Thoracic aorta (tissue), 2 donors: ENCODE measurements at regions not wholly inside any gene's neighbourhood (a gene's known extent, or its start where the extent isn't known, plus 50 kb on each side); places are given as distances from the start of the nearest gene placed in this dataset.
"Not testable (repeated sequence)": the region's sequence is repeated elsewhere in the genome, so short reads cannot be mapped to it uniquely, and the experiment has no call there.

Source experiments
- ATAC-seq: fragments of 150-250 bp; one replicate; pipeline ENCODE4 v1.8.0; 2017; ENCODE audit warnings: low read depth; ENCODE audit not compliant: insufficient number of reproducible peaks, low FRiP score
- DNase-seq: peaks from one replicate; pipeline ENCODE4 v3.0.0-alpha.2; 2020; ENCODE audit warnings: low spot score
- H3K27ac ChIP-seq, 2 donors: fragments of 200-600 bp; sonication (generic); 1 replicate in 1 of 2; 2 replicates in 1 of 2; pipeline ENCODE4 v1.5.1; 2016; ENCODE audit warnings: mild to moderate bottlenecking in 2 of 2, moderate library complexity in 2 of 2
- H3K27me3 ChIP-seq: fragments of 200-600 bp; sonication (generic); replicated peaks from 2 replicates; pipeline ENCODE4 v1.6.0; 2016; ENCODE audit warnings: mild to moderate bottlenecking; ENCODE audit not compliant: insufficient read depth
- H3K36me3 ChIP-seq: fragments of 200-600 bp; sonication (generic); one replicate; pipeline ENCODE4 v1.5.1; 2016
- H3K4me1 ChIP-seq, 2 donors: fragments of 200-600 bp; sonication (generic); 1 replicate in 1 of 2; 2 replicates in 1 of 2; pipeline versions ENCODE4 v1.5.1 to v1.6.0; 2016; ENCODE audit warnings: low read depth in 2 of 2, mild to moderate bottlenecking in 1 of 2; ENCODE audit not compliant: control insufficient read depth in 1 of 2
- H3K4me3 ChIP-seq: fragments of 200-600 bp; sonication (generic); 2 replicates; pipeline ENCODE4 v1.5.1; 2016; ENCODE audit warnings: mild to moderate bottlenecking
- H3K9me3 ChIP-seq: fragments of 200-600 bp; sonication (generic); 2 replicates; pipeline ENCODE4 v1.5.1; 2016
- CTCF ChIP-seq: fragments of 200-600 bp; sonication (generic); IDR thresholded peaks from one replicate; pipeline ENCODE4 v1.5.1; 2019; ENCODE audit warnings: antibody characterized with exemption

- Histone ChIP-seq H3K4me1 (no peaks in the 10 kb centered on the region), H3K27me3 (no peaks in the 10 kb centered on the region), H3K36me3 (no peaks in the 10 kb centered on the region), H3K4me3 (no peak overlapping the region), H3K9me3 (no peaks in the 10 kb centered on the region), H3K27ac (no peak overlapping the region)
- no peak for TF ChIP-seq CTCF
- DNase-seq, result no peak
- no peak for ATAC-seq
Observed at GRCh38 chr14:86124328-86124727, 594.4 kb downstream of the FLRT2 start.

- Histone ChIP-seq H3K27me3 (no peaks in the 10 kb centered on the region), H3K36me3 (no peaks in the 10 kb centered on the region), H3K27ac (no peak overlapping the region), H3K4me1 (no peaks in the 10 kb centered on the region), H3K4me3 (no peak overlapping the region), H3K9me3 (no peaks in the 10 kb centered on the region)
- no peak for DNase-seq
- no peak for ATAC-seq
- TF ChIP-seq CTCF, result no peak
Observed at GRCh38 chr14:86115972-86116371, 586.0 kb downstream of the FLRT2 start.

GRCh38 chr14:86110871-86111270 is 580.9 kb downstream of the FLRT2 start:
- H3K27ac ChIP-seq, ATAC-seq, H3K4me1 ChIP-seq, DNase-seq, H3K36me3 ChIP-seq, H3K4me3 ChIP-seq, H3K27me3 ChIP-seq, H3K9me3 ChIP-seq: not testable (repeated sequence)

GRCh38 chr14:86104691-86105265 is 574.8 kb downstream of the FLRT2 start:
- Histone ChIP-seq H3K36me3 (no peaks in the 10 kb centered on the region), H3K4me3 (no peak overlapping the region), H3K9me3 (no peaks in the 10 kb centered on the region), H3K27ac (no peak overlapping the region), H3K4me1 (no peaks in the 10 kb centered on the region), H3K27me3 (no peaks in the 10 kb centered on the region)
- DNase-seq, result no peak
- TF ChIP-seq CTCF, result no peak
- ATAC-seq, result no peak

- no peaks in the 10 kb centered on the region for H3K36me3 ChIP-seq
- no peaks in the 10 kb centered on the region for H3K9me3 ChIP-seq
- no peaks in the 10 kb centered on the region for H3K4me1 ChIP-seq
- no peak for ATAC-seq
- no peak overlapping the region for H3K4me3 ChIP-seq
- DNase-seq, result no peak
- no peak for TF ChIP-seq CTCF
- H3K27me3 ChIP-seq, result no peaks in the 10 kb centered on the region
- H3K27ac ChIP-seq, result no peak overlapping the region
Observed at GRCh38 chr14:86094512-86094911, 564.6 kb downstream of the FLRT2 start.

GRCh38 chr14:86091811-86092210 is 561.9 kb downstream of the FLRT2 start:
- H3K36me3 ChIP-seq, result no peaks in the 10 kb centered on the region
- H3K4me1 ChIP-seq, result no peaks in the 10 kb centered on the region
- H3K4me3 ChIP-seq, result no peak overlapping the region
- no peaks in the 10 kb centered on the region for H3K27me3 ChIP-seq
- no peak overlapping the region for H3K27ac ChIP-seq
- no peaks in the 10 kb centered on the region for H3K9me3 ChIP-seq
- no peak for DNase-seq
- TF ChIP-seq CTCF, result no peak
- no peak for ATAC-seq
